ENCODE measurements at regions not wholly inside any gene's neighbourhood (a gene's known extent, or its start where the extent isn't known, plus 50 kb on each side); places are given as distances from the start of the nearest gene placed in this dataset.

DNA sequence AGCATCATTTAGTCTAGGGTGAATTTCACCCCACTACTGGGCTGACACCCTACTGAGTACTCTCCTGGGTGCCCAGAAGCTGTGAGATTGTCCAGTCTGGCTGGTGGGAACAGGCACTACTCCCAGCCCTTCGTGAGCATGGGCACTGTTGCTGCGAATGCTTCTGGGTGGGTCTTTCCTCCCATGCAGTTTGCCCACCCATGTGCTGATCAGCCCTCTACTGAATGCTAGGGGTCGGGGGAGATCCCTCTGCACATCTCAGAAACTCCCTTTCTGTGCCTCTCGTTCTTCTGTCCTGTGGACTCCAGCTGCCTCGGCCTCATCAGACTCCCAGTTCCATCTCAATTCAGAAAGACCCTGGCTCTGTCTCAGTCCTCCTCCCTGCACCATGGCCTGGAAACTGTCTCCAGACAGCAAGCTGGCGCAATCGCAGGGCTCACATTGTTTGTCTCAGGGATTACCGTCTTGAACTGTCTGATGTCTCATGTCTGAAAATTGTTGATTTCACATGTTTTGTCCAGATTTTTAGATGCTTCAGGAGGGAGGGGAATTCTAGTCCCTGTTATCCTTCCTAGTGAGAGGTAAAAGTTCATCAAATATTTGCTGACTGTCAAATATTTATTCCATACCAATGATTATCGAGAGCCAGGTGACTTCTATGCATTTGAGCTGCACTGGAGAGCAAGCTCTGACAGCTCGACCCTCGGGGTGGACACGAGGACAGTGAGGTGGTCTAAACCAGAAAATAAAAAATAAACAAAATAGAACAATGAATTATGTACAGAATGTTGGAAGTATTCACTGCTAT, 316.6 kb upstream of the RTL1 start:
- TF ChIP-seq, protein P1, sequence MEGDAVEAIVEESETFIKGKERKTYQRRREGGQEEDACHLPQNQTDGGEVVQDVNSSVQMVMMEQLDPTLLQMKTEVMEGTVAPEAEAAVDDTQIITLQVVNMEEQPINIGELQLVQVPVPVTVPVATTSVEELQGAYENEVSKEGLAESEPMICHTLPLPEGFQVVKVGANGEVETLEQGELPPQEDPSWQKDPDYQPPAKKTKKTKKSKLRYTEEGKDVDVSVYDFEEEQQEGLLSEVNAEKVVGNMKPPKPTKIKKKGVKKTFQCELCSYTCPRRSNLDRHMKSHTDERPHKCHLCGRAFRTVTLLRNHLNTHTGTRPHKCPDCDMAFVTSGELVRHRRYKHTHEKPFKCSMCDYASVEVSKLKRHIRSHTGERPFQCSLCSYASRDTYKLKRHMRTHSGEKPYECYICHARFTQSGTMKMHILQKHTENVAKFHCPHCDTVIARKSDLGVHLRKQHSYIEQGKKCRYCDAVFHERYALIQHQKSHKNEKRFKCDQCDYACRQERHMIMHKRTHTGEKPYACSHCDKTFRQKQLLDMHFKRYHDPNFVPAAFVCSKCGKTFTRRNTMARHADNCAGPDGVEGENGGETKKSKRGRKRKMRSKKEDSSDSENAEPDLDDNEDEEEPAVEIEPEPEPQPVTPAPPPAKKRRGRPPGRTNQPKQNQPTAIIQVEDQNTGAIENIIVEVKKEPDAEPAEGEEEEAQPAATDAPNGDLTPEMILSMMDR (IDR thresholded peaks at IDR 0.05; ENCODE audit: low read depth, low read length), result no peak
- no peak for DNase-seq (ENCODE audit: extremely low read depth, low read depth)

DNA sequence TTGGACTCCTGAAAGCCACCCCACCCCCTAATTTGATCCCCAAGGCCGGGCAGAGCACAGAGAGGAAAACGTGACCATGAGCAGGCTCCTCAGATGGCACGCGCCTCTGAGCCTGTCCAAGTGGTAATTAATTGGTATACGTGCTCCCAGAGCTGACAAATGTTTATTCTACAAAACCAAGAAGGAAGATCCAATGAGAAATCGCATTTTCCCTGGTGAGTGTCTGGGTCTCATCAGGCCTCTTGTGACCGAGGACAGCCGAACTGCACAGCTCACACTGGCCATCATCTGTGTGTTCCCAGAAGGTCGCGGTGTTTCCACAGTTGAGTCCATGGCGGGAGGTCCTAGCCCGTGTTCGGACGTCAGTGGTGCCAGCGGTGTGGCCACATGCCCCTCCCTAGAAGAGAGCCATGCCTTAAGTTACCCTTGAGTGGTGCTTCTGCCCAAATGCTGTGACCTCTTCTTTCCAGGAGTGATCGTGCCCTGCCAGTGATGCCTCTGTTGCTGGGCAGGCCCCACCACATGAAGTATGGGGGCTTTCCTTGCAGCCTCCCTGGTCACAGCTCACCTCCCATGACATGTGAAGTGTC, 317.5 kb upstream of the RTL1 start:
- no peak for DNase-seq (ENCODE audit: extremely low read depth, low read depth)
- TF ChIP-seq, protein P1 (IDR thresholded peaks at IDR 0.05; ENCODE audit: low read depth, low read length), result no peak

DNA sequence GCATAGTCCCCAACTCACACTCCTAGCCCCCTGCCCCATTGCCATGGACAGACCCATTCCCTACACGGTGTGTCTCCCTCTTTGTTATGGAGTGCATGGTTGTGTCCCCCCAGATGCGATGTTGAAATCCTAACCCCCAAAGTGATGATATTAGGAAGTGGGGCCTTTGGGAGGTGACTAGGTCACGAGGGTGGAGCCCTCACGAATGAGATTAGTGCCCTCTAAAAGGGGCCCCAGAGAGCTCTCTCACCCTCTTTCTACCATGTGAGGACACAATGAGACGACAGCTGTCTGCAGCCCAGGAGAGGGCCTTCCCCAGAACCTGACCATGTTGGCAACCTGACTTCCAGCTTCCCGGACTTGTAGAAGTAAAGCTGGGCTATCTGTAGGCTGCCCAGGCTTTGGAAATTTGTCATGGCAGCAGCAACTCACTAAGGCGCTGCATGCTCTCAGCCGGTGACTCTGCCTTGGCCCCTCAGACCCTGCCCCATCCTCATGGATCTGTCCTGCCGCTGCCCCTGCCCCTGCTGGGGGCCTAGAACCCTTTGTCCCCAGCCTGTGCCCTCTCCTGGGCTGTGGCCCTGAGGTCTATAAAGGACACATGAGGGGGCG, 318.1 kb upstream of the RTL1 start:
- TF ChIP-seq, protein P1 (IDR thresholded peaks at IDR 0.05; ENCODE audit: low read depth, low read length), result no peak
- no peak for DNase-seq (ENCODE audit: extremely low read depth, low read depth)

DNA sequence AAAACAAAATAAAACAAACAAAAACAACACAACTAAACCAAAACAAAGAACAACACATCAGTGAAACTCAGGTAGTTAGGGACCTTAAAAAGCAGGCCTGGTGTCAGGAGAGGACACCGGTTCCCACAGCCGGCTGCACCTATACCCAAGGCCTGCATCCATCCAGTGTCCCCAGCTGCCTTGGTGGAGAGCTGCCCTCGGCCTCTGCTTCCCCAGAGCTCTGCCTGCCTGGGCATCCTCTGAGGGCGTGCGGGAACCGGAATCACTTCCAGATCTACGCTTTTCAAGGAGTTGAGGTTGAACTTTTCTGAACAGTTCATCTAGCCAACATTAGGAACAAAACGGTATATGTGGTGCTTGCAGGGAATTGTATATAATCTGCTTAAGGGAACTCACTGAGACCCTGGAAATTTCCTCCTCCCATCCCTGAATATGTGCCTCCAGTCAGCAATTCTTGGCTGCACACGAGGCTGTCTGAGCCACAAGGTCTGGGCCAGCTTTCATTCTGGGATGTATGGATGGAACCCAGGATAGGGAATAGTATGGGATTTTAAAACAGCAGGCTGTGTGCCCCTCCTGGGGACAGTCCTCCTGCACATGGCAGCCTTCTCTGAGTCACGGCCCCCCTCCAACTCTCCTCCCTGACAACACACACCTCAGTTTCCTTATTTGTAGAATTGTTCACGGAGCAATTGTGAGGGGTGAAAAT, 319.0 kb upstream of the RTL1 start:
- TF ChIP-seq, protein P1 (IDR thresholded peaks at IDR 0.05; ENCODE audit: low read depth, low read length), result no peak
- no peak for DNase-seq (ENCODE audit: extremely low read depth, low read depth)

DNA sequence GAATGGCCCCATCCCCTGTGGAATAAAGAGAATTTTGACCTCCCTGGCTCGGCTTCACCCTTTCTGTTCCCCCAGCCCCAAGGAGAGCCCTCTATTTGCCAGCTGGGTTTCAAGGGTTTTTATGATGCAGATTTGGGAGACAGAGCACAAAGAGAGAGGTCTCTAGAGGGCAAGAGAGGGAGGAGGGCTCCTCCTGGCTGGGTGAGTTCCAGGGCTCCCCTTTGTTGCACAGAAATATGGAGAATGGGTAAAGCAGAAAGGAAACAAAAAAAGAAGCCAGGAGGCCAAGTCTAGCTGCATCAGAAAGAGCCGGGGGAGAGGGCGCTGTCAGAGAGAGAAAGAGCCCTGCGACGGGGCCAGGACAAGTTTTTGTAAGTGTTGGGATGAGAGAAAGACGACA, 319.6 kb upstream of the RTL1 start:
- TF ChIP-seq, protein P1 (IDR thresholded peaks at IDR 0.05; ENCODE audit: low read depth, low read length), result no peak
- no peak for DNase-seq (ENCODE audit: extremely low read depth, low read depth)

DNA sequence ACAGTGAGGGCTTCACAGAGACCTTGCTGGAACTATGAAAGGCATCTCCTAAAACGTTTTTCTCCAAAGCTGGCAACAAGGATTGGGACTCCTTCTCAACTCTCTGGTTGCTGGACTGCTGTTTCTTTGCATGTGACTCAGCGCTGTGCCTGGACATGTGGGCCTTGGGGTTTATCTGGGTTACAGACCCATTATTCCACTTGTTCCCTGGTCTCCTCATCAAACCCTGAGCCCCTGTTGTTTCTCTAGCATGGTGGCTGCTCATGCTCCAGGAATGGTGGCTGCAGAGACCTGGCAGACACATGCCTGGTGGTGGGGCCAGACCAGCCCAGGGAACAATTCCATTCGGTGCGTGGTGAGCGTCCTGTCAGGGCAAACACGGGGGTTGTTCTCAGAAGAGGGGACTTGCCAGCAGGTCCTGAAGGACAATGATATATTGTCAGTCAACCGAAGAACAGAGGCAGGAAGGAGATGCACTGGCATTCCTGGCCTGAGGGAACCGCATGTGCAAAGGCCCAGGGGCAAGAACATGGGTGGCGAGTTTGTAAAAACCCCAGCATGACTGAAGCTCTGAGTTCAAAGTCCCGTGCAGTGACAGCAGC, 320.1 kb upstream of the RTL1 start:
- DNase-seq (ENCODE audit: extremely low read depth, low read depth), result no peak
- TF ChIP-seq, protein P1 (IDR thresholded peaks at IDR 0.05; ENCODE audit: low read depth, low read length), result no peak

All from AG09319 (cell line).